GM23338 (cell line): ENCODE measurements at regions not wholly inside any gene's neighbourhood (a gene's known extent, or its start where the extent isn't known, plus 50 kb on each side); places are given as distances from the start of the nearest gene placed in this dataset.

Source experiments
- CREB1 ChIP-seq: fragments of 250-450 bp; sonication (Bioruptor Pico); IDR thresholded peaks from 2 replicates; pipeline ENCODE4 v1.5.0; 2020; ENCODE audit warnings: low read depth, mild to moderate bottlenecking, moderate library complexity
- CTCF ChIP-seq, 2 experiments: fragments of 200-600 bp in 1 of 2; sonication (generic) in 1 of 2; conservative IDR thresholded peaks; 2 replicates each; pipeline versions ENCODE4 v1.5.1 to v1.6.1; 2016 to 2017; ENCODE audit warnings: antibody characterized with exemption in 2 of 2, low read depth in 2 of 2, mild to moderate bottlenecking in 2 of 2, moderate library complexity in 1 of 2
- EZH2 ChIP-seq: fragments of 200-600 bp; sonication (generic); IDR thresholded peaks from one replicate; pipeline ENCODE4 v1.8.0; 2017; ENCODE audit warnings: antibody characterized with exemption, mild to moderate bottlenecking, low read depth; ENCODE audit not compliant: unreplicated experiment
- EZH2phosphoT487 ChIP-seq: fragments of 200-600 bp; sonication (generic); IDR thresholded peaks from one replicate; pipeline ENCODE4 v1.8.1; 2018; ENCODE audit warnings: antibody characterized with exemption; ENCODE audit not compliant: unreplicated experiment
- NANOG ChIP-seq: IDR thresholded peaks from 2 replicates; pipeline ENCODE4 v1.6.1; 2016; ENCODE audit warnings: antibody characterized with exemption, borderline replicate concordance
- POLR2AphosphoS5 ChIP-seq: IDR thresholded peaks from 2 replicates; pipeline ENCODE4 v1.6.1; 2016; ENCODE audit warnings: antibody characterized with exemption, low read depth
- REST ChIP-seq: IDR thresholded peaks from one replicate; pipeline ENCODE4 v1.6.1; 2018; ENCODE audit warnings: antibody characterized with exemption; ENCODE audit not compliant: unreplicated experiment
- STAT1 ChIP-seq: IDR thresholded peaks from one replicate; pipeline ENCODE4 v1.6.1; 2016; ENCODE audit warnings: antibody characterized with exemption; ENCODE audit not compliant: unreplicated experiment
- ZNF114 ChIP-seq: fragments of 250-450 bp; sonication (Bioruptor Pico); IDR thresholded peaks from 2 replicates; pipeline ENCODE4 v1.5.0; 2020; ENCODE audit warnings: mild to moderate bottlenecking, moderate library complexity
- TF ChIP-seq, protein P1 (sequence below): IDR thresholded peaks from 2 replicates; pipeline ENCODE4 v1.6.1; 2016; ENCODE audit warnings: antibody characterized with exemption
- TF ChIP-seq, protein P2 (sequence below): fragments of 250-450 bp; sonication (Bioruptor Pico); IDR thresholded peaks from 2 replicates; pipeline ENCODE4 v1.5.0; 2020; ENCODE audit warnings: mild to moderate bottlenecking, moderate library complexity

GRCh38 chr1:234870020-234870981, 258.3 kb downstream of the TOMM20 start:
- TF ChIP-seq CTCF (conservative IDR thresholded peaks at IDR 0.05; ENCODE audit: low read depth in 2 of 2) (no peak), POLR2AphosphoS5 (no peak), REST (no peak), EZH2phosphoT487 (no peak), EZH2 (no peak), ZNF114 (CRISPR knock-in tag) (no peak), CREB1 (CRISPR knock-in tag) (no peak), NANOG (no peak), STAT1 (no peak)
- TF ChIP-seq, protein P1, sequence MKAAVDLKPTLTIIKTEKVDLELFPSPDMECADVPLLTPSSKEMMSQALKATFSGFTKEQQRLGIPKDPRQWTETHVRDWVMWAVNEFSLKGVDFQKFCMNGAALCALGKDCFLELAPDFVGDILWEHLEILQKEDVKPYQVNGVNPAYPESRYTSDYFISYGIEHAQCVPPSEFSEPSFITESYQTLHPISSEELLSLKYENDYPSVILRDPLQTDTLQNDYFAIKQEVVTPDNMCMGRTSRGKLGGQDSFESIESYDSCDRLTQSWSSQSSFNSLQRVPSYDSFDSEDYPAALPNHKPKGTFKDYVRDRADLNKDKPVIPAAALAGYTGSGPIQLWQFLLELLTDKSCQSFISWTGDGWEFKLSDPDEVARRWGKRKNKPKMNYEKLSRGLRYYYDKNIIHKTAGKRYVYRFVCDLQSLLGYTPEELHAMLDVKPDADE, result no peak
- TF ChIP-seq, protein P2, sequence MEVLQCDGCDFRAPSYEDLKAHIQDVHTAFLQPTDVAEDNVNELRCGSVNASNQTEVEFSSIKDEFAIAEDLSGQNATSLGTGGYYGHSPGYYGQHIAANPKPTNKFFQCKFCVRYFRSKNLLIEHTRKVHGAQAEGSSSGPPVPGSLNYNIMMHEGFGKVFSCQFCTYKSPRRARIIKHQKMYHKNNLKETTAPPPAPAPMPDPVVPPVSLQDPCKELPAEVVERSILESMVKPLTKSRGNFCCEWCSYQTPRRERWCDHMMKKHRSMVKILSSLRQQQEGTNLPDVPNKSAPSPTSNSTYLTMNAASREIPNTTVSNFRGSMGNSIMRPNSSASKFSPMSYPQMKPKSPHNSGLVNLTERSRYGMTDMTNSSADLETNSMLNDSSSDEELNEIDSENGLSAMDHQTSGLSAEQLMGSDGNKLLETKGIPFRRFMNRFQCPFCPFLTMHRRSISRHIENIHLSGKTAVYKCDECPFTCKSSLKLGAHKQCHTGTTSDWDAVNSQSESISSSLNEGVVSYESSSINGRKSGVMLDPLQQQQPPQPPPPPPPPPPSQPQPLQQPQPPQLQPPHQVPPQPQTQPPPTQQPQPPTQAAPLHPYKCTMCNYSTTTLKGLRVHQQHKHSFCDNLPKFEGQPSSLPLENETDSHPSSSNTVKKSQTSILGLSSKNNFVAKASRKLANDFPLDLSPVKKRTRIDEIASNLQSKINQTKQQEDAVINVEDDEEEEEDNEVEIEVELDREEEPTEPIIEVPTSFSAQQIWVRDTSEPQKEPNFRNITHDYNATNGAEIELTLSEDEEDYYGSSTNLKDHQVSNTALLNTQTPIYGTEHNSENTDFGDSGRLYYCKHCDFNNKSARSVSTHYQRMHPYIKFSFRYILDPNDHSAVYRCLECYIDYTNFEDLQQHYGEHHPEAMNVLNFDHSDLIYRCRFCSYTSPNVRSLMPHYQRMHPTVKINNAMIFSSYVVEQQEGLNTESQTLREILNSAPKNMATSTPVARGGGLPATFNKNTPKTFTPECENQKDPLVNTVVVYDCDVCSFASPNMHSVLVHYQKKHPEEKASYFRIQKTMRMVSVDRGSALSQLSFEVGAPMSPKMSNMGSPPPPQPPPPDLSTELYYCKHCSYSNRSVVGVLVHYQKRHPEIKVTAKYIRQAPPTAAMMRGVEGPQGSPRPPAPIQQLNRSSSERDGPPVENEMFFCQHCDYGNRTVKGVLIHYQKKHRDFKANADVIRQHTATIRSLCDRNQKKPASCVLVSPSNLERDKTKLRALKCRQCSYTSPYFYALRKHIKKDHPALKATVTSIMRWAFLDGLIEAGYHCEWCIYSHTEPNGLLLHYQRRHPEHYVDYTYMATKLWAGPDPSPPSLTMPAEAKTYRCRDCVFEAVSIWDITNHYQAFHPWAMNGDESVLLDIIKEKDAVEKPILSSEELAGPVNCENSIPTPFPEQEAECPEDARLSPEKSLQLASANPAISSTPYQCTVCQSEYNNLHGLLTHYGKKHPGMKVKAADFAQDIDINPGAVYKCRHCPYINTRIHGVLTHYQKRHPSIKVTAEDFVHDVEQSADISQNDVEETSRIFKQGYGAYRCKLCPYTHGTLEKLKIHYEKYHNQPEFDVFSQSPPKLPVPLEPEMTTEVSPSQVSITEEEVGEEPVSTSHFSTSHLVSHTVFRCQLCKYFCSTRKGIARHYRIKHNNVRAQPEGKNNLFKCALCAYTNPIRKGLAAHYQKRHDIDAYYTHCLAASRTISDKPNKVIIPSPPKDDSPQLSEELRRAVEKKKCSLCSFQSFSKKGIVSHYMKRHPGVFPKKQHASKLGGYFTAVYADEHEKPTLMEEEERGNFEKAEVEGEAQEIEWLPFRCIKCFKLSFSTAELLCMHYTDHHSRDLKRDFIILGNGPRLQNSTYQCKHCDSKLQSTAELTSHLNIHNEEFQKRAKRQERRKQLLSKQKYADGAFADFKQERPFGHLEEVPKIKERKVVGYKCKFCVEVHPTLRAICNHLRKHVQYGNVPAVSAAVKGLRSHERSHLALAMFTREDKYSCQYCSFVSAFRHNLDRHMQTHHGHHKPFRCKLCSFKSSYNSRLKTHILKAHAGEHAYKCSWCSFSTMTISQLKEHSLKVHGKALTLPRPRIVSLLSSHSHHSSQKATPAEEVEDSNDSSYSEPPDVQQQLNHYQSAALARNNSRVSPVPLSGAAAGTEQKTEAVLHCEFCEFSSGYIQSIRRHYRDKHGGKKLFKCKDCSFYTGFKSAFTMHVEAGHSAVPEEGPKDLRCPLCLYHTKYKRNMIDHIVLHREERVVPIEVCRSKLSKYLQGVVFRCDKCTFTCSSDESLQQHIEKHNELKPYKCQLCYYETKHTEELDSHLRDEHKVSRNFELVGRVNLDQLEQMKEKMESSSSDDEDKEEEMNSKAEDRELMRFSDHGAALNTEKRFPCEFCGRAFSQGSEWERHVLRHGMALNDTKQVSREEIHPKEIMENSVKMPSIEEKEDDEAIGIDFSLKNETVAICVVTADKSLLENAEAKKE, result no peak
